Body of pancreas (tissue), 4 donors: ENCODE measurements at regions not wholly inside any gene's neighbourhood (a gene's known extent, or its start where the extent isn't known, plus 50 kb on each side); places are given as distances from the start of the nearest gene placed in this dataset.

Experiments
- CTCF ChIP-seq, 7 experiments: fragments of 450-650 bp in 4 of 7; fragments of 200-600 bp in 3 of 7; sonication (generic) in 3 of 7; IDR thresholded peaks; one replicate each; pipeline ENCODE4 v1.5.1; 2016 to 2019; ENCODE audit warnings: antibody characterized with exemption in 7 of 7
- POLR2A ChIP-seq, 3 donors: fragments of 450-650 bp; IDR thresholded peaks; one replicate each; pipeline ENCODE4 v1.6.1; 2016; ENCODE audit warnings: antibody characterized with exemption in 3 of 3, mild to moderate bottlenecking in 2 of 3

- no peak for TF ChIP-seq CTCF (IDR thresholded peaks at IDR 0.05)
- TF ChIP-seq POLR2A (IDR thresholded peaks at IDR 0.05) = no peak
Observed at GRCh38 chr3:109930582-109930981, 593.2 kb upstream of the DPPA4 start.
